ENCODE measurements at regions not wholly inside any gene's neighbourhood (a gene's known extent, or its start where the extent isn't known, plus 50 kb on each side); places are given as distances from the start of the nearest gene placed in this dataset.

GRCh38 chr3:178044320-178044719, 491.9 kb upstream of the KCNMB2 start:
- Mint-ChIP-seq H3K27me3 (ENCODE audit: unreplicated experiment) (no peaks in the 10 kb centered on the region), H3K27ac (ENCODE audit: unreplicated experiment) (no peak overlapping the region), H3K4me3 (ENCODE audit: unreplicated experiment) (no peak overlapping the region), H3K4me1 (ENCODE audit: unreplicated experiment) (no peaks in the 10 kb centered on the region), H3K9me3 (ENCODE audit: unreplicated experiment) (peaks cover 4% of the 10 kb centered on the region), H3K36me3 (ENCODE audit: unreplicated experiment) (no peaks in the 10 kb centered on the region)
- TF ChIP-seq CTCF (IDR thresholded peaks at IDR 0.05), result no peak
- no peak for DNase-seq (ENCODE audit: extremely low spot score, unreplicated experiment)

- peaks cover 4% of the 10 kb centered on the region for H3K9me3 Mint-ChIP-seq (ENCODE audit: unreplicated experiment)
- no peaks in the 10 kb centered on the region for H3K27me3 Mint-ChIP-seq (ENCODE audit: unreplicated experiment)
- DNase-seq (ENCODE audit: extremely low spot score, unreplicated experiment), result no peak
- H3K27ac Mint-ChIP-seq (ENCODE audit: unreplicated experiment), result no peak overlapping the region
- TF ChIP-seq CTCF (IDR thresholded peaks at IDR 0.05), result no peak
- H3K4me3 Mint-ChIP-seq (ENCODE audit: unreplicated experiment), result no peak overlapping the region
- no peaks in the 10 kb centered on the region for H3K4me1 Mint-ChIP-seq (ENCODE audit: unreplicated experiment)
- no peaks in the 10 kb centered on the region for H3K36me3 Mint-ChIP-seq (ENCODE audit: unreplicated experiment)
Measured at GRCh38 chr3:178047496-178047895, 488.7 kb upstream of the KCNMB2 start.

GRCh38 chr3:178048768-178049167, 487.5 kb upstream of the KCNMB2 start:
- H3K4me1 Mint-ChIP-seq (ENCODE audit: unreplicated experiment), result no peaks in the 10 kb centered on the region

GRCh38 chr3:178054471-178054870, 481.8 kb upstream of the KCNMB2 start:
- no peak for TF ChIP-seq CTCF (IDR thresholded peaks at IDR 0.05)
- H3K27me3 Mint-ChIP-seq (ENCODE audit: unreplicated experiment), result no peaks in the 10 kb centered on the region
- no peak for DNase-seq (ENCODE audit: extremely low spot score, unreplicated experiment)
- peaks cover 4% of the 10 kb centered on the region for H3K4me1 Mint-ChIP-seq (ENCODE audit: unreplicated experiment)
- no peaks in the 10 kb centered on the region for H3K36me3 Mint-ChIP-seq (ENCODE audit: unreplicated experiment)
- no peak overlapping the region for H3K4me3 Mint-ChIP-seq (ENCODE audit: unreplicated experiment)
- H3K27ac Mint-ChIP-seq (ENCODE audit: unreplicated experiment), result no peak overlapping the region
- H3K9me3 Mint-ChIP-seq (ENCODE audit: unreplicated experiment), result no peaks in the 10 kb centered on the region

More at GRCh38 chr3:178048768-178049167, 487.5 kb upstream of the KCNMB2 start:
- no peak overlapping the region for H3K4me3 Mint-ChIP-seq (ENCODE audit: unreplicated experiment)
- H3K9me3 Mint-ChIP-seq (ENCODE audit: unreplicated experiment), result peaks cover 4% of the 10 kb centered on the region
- no peak for TF ChIP-seq CTCF (IDR thresholded peaks at IDR 0.05)
- H3K27ac Mint-ChIP-seq (ENCODE audit: unreplicated experiment), result no peak overlapping the region
- no peak for DNase-seq (ENCODE audit: extremely low spot score, unreplicated experiment)
- H3K27me3 Mint-ChIP-seq (ENCODE audit: unreplicated experiment), result no peaks in the 10 kb centered on the region
- no peaks in the 10 kb centered on the region for H3K36me3 Mint-ChIP-seq (ENCODE audit: unreplicated experiment)

- H3K27me3 Mint-ChIP-seq (ENCODE audit: unreplicated experiment), result no peaks in the 10 kb centered on the region
- H3K27ac Mint-ChIP-seq (ENCODE audit: unreplicated experiment), result no peak overlapping the region
- H3K4me3 Mint-ChIP-seq (ENCODE audit: unreplicated experiment), result no peak overlapping the region
- H3K36me3 Mint-ChIP-seq (ENCODE audit: unreplicated experiment), result no peaks in the 10 kb centered on the region
- peaks cover 4% of the 10 kb centered on the region for H3K4me1 Mint-ChIP-seq (ENCODE audit: unreplicated experiment)
- DNase-seq (ENCODE audit: extremely low spot score, unreplicated experiment), result no peak
- H3K9me3 Mint-ChIP-seq (ENCODE audit: unreplicated experiment), result no peaks in the 10 kb centered on the region
- no peak for TF ChIP-seq CTCF (IDR thresholded peaks at IDR 0.05)
Measured at GRCh38 chr3:178055939-178056338, 480.3 kb upstream of the KCNMB2 start.
